ENCODE measurements at regions not wholly inside any gene's neighbourhood (a gene's known extent, or its start where the extent isn't known, plus 50 kb on each side); places are given as distances from the start of the nearest gene placed in this dataset.

- no peak for TF ChIP-seq CTCF (IDR thresholded peaks at IDR 0.05)
- no peak for TF ChIP-seq POLR2AphosphoS5 (IDR thresholded peaks at IDR 0.05)
- TF ChIP-seq POLR2A (IDR thresholded peaks at IDR 0.05) = no peak
Measured at GRCh38 chr12:61220337-61220736, 1039.9 kb upstream of the USP15 start.

Measured in sigmoid colon (tissue), 4 donors.